Naive thymus-derived CD4-positive, alpha-beta T cell (primary cell): ENCODE measurements at regions not wholly inside any gene's neighbourhood (a gene's known extent, or its start where the extent isn't known, plus 50 kb on each side); places are given as distances from the start of the nearest gene placed in this dataset.
"Not testable (repeated sequence)": the region's sequence is repeated elsewhere in the genome, so short reads cannot be mapped to it uniquely, and the experiment has no call there.

Experiments used
- ATAC-seq: fragments of 150-1000 bp; cut with Tn5 transposase; 2 replicates; pipeline ENCODE4 v1.10.0; 2021; ENCODE audit warnings: mild to moderate bottlenecking, moderate library complexity
- CTCF ChIA-PET: fragments of 350-600 bp; sonication (Branson Sonifier 250); formaldehyde crosslinking; loops from one replicate; lab custom pipeline; 2021; ENCODE audit warnings: antibody characterized with exemption; lab: Charles Lee
- POLR2A ChIA-PET: fragments of 350-600 bp; sonication (Branson Sonifier 250); formaldehyde crosslinking; loops from one replicate; lab custom pipeline; 2021; ENCODE audit warnings: antibody characterized with exemption, inconsistent platforms; lab: Charles Lee
- DNase-seq, 9 donors: peaks; one replicate each; pipeline versions ENCODE4 v3.0.0 to v3.0.0-alpha.2; 2020 to 2022; ENCODE audit warnings: mixed read lengths in 1 of 9
- H3K27ac ChIP-seq: one replicate; pipeline ENCODE4 v1.7.0; 2013; ENCODE audit warnings: mild to moderate bottlenecking, low read depth, low read length, moderate library complexity
- H3K27me3 ChIP-seq, 2 donors: one replicate each; pipeline ENCODE4 v1.7.0; 2013; ENCODE audit warnings: low read length in 2 of 2, mild to moderate bottlenecking in 2 of 2, moderate library complexity in 2 of 2; ENCODE audit not compliant: control insufficient read depth in 2 of 2, insufficient read depth in 2 of 2
- H3K36me3 ChIP-seq, 3 experiments: 1 replicate in 2 of 3; 2 replicates in 1 of 3; pipeline ENCODE4 v1.7.0; 2013; ENCODE audit warnings: low read length in 3 of 3, mild to moderate bottlenecking in 3 of 3, moderate library complexity in 1 of 3; ENCODE audit not compliant: insufficient read depth in 3 of 3, control insufficient read depth in 2 of 3
- H3K4me1 ChIP-seq, 2 donors: one replicate each; pipeline ENCODE4 v1.7.0; 2013; ENCODE audit warnings: low read length in 2 of 2, mild to moderate bottlenecking in 2 of 2, moderate library complexity in 1 of 2; ENCODE audit not compliant: control insufficient read depth in 2 of 2, insufficient read depth in 2 of 2
- H3K4me3 ChIP-seq: 2 replicates; pipeline ENCODE4 v1.7.0; 2013; ENCODE audit warnings: mild to moderate bottlenecking, low read length
- H3K9me3 ChIP-seq, 3 experiments: 1 replicate in 2 of 3; 2 replicates in 1 of 3; pipeline ENCODE4 v1.7.0; 2013; ENCODE audit warnings: low read length in 3 of 3; ENCODE audit not compliant: control insufficient read depth in 2 of 3
- H3K27ac Mint-ChIP-seq, 9 donors: one replicate each; pipeline ENCODE4 v1.8.0; 2020 to 2022; ENCODE audit warnings: mixed read lengths in 9 of 9, mild to moderate bottlenecking in 8 of 9, moderate library complexity in 5 of 9, inconsistent platforms in 2 of 9
- H3K27me3 Mint-ChIP-seq, 5 donors: one replicate each; pipeline ENCODE4 v1.8.0; 2021 to 2022; ENCODE audit warnings: mixed read lengths in 5 of 5, mild to moderate bottlenecking in 1 of 5
- H3K36me3 Mint-ChIP-seq, 5 donors: one replicate each; pipeline ENCODE4 v1.8.0; 2020 to 2022; ENCODE audit warnings: mixed read lengths in 5 of 5, mild to moderate bottlenecking in 3 of 5, inconsistent platforms in 1 of 5
- H3K4me1 Mint-ChIP-seq, 7 donors: one replicate each; pipeline ENCODE4 v1.8.0; 2020 to 2022; ENCODE audit warnings: mixed read lengths in 7 of 7, mild to moderate bottlenecking in 3 of 7, inconsistent platforms in 1 of 7
- H3K4me3 Mint-ChIP-seq, 10 donors: one replicate each; pipeline ENCODE4 v1.8.0; 2020 to 2022; ENCODE audit warnings: mild to moderate bottlenecking in 10 of 10, mixed read lengths in 10 of 10, moderate library complexity in 6 of 10, inconsistent platforms in 2 of 10
- H3K9me3 Mint-ChIP-seq, 11 donors: one replicate each; pipeline ENCODE4 v1.8.0; 2020 to 2022; ENCODE audit warnings: mixed read lengths in 11 of 11, mild to moderate bottlenecking in 4 of 11, inconsistent platforms in 1 of 11, moderate library complexity in 1 of 11
- intact Hi-C, 2 donors: fragments of 100-400 bp; cut with micrococcal nuclease; formaldehyde crosslinking; loops; one replicate each; pipeline ENCODE4 v1.15.1; 2023

GRCh38 chr7:55743454-55743717 lies 119.2 kb downstream of the SEPTIN14 start:
- H3K36me3 Mint-ChIP-seq, intact Hi-C loops, H3K9me3 Mint-ChIP-seq, ATAC-seq, H3K4me3 ChIP-seq, H3K27ac ChIP-seq, H3K27me3 ChIP-seq, H3K4me3 Mint-ChIP-seq, H3K27ac Mint-ChIP-seq, H3K36me3 ChIP-seq, H3K4me1 ChIP-seq, H3K4me1 Mint-ChIP-seq, H3K27me3 Mint-ChIP-seq, CTCF ChIA-PET, POLR2A ChIA-PET, DNase-seq, H3K9me3 ChIP-seq: not testable (repeated sequence)

GRCh38 chr7:55742651-55743453 lies 119.7 kb downstream of the SEPTIN14 start:
- H3K36me3 Mint-ChIP-seq, ATAC-seq, H3K27me3 Mint-ChIP-seq, H3K4me3 Mint-ChIP-seq, intact Hi-C loops, CTCF ChIA-PET, H3K4me3 ChIP-seq, H3K9me3 ChIP-seq, POLR2A ChIA-PET, H3K9me3 Mint-ChIP-seq, DNase-seq, H3K27me3 ChIP-seq, H3K4me1 Mint-ChIP-seq, H3K27ac Mint-ChIP-seq, H3K36me3 ChIP-seq, H3K4me1 ChIP-seq, H3K27ac ChIP-seq: not testable (repeated sequence)

- H3K36me3 ChIP-seq, H3K4me3 Mint-ChIP-seq, H3K4me3 ChIP-seq, ATAC-seq, H3K4me1 ChIP-seq, H3K36me3 Mint-ChIP-seq, H3K27me3 ChIP-seq, H3K9me3 ChIP-seq, POLR2A ChIA-PET, H3K27me3 Mint-ChIP-seq, DNase-seq, H3K9me3 Mint-ChIP-seq, H3K27ac Mint-ChIP-seq, intact Hi-C loops, H3K27ac ChIP-seq, H3K4me1 Mint-ChIP-seq, CTCF ChIA-PET: not testable (repeated sequence)
Measured at GRCh38 chr7:55741721-55742631, 120.6 kb downstream of the SEPTIN14 start.

DNA sequence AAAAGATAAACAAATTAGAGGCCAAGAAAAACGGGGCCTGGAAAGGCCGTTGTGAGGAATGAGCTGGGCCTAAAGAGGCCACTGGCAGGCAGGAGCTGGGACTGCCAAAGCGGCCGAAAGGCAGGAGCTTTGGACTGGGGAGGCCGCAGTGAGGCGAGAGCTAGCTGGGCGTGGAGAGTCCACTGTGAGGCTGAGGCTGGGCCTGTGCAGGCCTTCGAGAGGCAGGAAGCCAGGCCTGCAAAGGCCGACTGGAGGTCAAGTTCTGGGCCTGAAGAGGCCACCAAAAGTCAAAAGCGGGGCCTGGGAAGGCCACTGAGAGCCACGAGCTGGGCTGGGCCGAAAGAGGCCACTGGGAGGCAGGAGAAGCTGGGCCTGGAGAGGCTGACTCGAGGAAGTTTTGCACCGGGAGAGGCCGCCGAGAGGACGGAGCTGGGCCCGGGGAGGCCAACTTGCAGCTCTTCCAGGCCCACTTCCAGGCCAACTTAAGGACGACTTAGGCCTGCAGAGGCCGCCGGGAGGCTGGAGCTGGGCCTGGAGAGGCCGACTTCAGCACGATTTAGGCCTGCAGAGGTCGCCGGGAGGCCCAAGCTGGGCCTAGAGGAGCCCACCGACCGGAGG lies 121.8 kb downstream of the SEPTIN14 start:
- H3K36me3 ChIP-seq, H3K4me3 ChIP-seq, H3K4me1 Mint-ChIP-seq, intact Hi-C loops, DNase-seq, H3K36me3 Mint-ChIP-seq, H3K27me3 ChIP-seq, H3K9me3 ChIP-seq, H3K4me3 Mint-ChIP-seq, H3K27ac ChIP-seq, ATAC-seq, H3K27me3 Mint-ChIP-seq, POLR2A ChIA-PET, H3K9me3 Mint-ChIP-seq, H3K4me1 ChIP-seq, H3K27ac Mint-ChIP-seq, CTCF ChIA-PET: not testable (repeated sequence)

- not testable (repeated sequence) for ATAC-seq, H3K27ac Mint-ChIP-seq
Measured at GRCh38 chr7:55740053-55740452, 122.5 kb downstream of the SEPTIN14 start.

DNA sequence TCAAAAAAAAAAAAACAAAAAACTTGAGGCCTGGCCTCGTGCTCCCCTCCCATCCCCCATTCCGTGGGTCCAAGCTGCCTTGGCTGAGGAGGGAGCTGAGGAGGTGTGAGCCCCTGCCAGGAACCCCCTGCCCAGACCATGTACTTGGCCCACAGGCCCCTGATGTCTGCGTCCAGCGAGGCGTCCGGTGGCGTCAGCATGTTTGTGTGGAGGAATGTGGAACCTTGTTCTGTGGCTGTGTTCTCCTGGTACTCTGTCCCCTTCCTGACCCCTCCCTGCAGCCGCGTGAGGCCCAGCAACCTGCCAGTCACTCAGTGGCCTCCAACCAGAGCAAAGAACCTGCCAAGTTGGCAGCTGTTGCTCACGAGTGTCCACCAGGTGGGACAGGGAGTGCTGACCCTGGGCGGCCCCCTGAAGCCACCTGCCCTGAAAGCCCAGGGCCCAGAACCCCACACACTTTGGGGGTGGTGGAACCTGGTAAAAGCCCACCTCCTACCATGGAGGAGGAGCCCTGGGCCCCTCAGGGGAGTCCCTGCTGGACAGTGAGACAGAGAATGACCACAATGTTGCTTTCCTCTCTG lies 125.8 kb downstream of the SEPTIN14 start:
- H3K36me3 Mint-ChIP-seq, DNase-seq, H3K4me1 ChIP-seq, H3K27ac Mint-ChIP-seq, H3K9me3 ChIP-seq, H3K9me3 Mint-ChIP-seq, intact Hi-C loops, ATAC-seq, H3K4me3 Mint-ChIP-seq, CTCF ChIA-PET, H3K27ac ChIP-seq, H3K4me1 Mint-ChIP-seq, H3K27me3 ChIP-seq, POLR2A ChIA-PET, H3K36me3 ChIP-seq, H3K4me3 ChIP-seq, H3K27me3 Mint-ChIP-seq: not testable (repeated sequence)

More at GRCh38 chr7:55740053-55740452, 122.5 kb downstream of the SEPTIN14 start:
- H3K27me3 Mint-ChIP-seq, H3K36me3 ChIP-seq, H3K4me3 Mint-ChIP-seq, H3K4me1 ChIP-seq, H3K4me3 ChIP-seq, H3K4me1 Mint-ChIP-seq, CTCF ChIA-PET, H3K36me3 Mint-ChIP-seq, H3K9me3 ChIP-seq, H3K27ac ChIP-seq, intact Hi-C loops, DNase-seq, POLR2A ChIA-PET, H3K27me3 ChIP-seq, H3K9me3 Mint-ChIP-seq: not testable (repeated sequence)
